A673 (cell line): ENCODE measurements at regions not wholly inside any gene's neighbourhood (a gene's known extent, or its start where the extent isn't known, plus 50 kb on each side); places are given as distances from the start of the nearest gene placed in this dataset.

ENCODE experiments used
- BruUV-seq: library from RNA; stranded (reverse); fragments of 400-500 nt; replicated peaks from 2 replicates; lab custom pipeline; 2021; lab: Mats Ljungman, UMichigan
- CTCF ChIA-PET: fragments of 300-600 bp; sonication (Branson Sonifier 250); formaldehyde crosslinking; loops from one replicate; lab custom pipeline; 2022; ENCODE audit warnings: antibody characterized with exemption; lab: Charles Lee
- POLR2A ChIA-PET: fragments of 300-600 bp; sonication (Branson Sonifier 250); formaldehyde crosslinking; loops from one replicate; lab custom pipeline; 2022; ENCODE audit warnings: antibody characterized with exemption; ENCODE audit not compliant: low non-redundant PET; lab: Charles Lee
- DNase-seq: peaks from one replicate; pipeline ENCODE4 v3.0.0-alpha.2; 2015; ENCODE audit warnings: low spot score
- H3K27ac ChIP-seq: fragments of 200-600 bp; sonication (generic); 2 replicates; pipeline ENCODE4 v1.5.1; 2016; ENCODE audit warnings: mixed run types, low read depth, mild to moderate bottlenecking, mixed read lengths, antibody characterized with exemption, low read length; ENCODE audit not compliant: poor library complexity, severe bottlenecking
- H3K27me3 ChIP-seq: fragments of 200-600 bp; sonication (generic); replicated peaks from 2 replicates; pipeline ENCODE4 v1.6.1; 2017; ENCODE audit warnings: mixed run types, low read depth, mild to moderate bottlenecking, mixed read lengths, antibody characterized with exemption, low read length; ENCODE audit not compliant: insufficient read depth, poor library complexity
- H3K36me3 ChIP-seq: fragments of 200-600 bp; sonication (generic); 2 replicates; pipeline ENCODE4 v1.6.1; 2016; ENCODE audit warnings: mixed run types, mild to moderate bottlenecking, mixed read lengths, antibody characterized with exemption, low read length; ENCODE audit not compliant: insufficient read depth, poor library complexity, severe bottlenecking
- H3K4me1 ChIP-seq: fragments of 200-600 bp; sonication (generic); 2 replicates; pipeline ENCODE4 v1.6.1; 2017; ENCODE audit warnings: mixed run types, mild to moderate bottlenecking, mixed read lengths, antibody characterized with exemption, low read length; ENCODE audit not compliant: insufficient read depth, poor library complexity, severe bottlenecking
- H3K4me3 ChIP-seq: fragments of 200-600 bp; sonication (generic); 2 replicates; pipeline ENCODE4 v1.5.1; 2016; ENCODE audit warnings: low read depth, mixed run types, mild to moderate bottlenecking, mixed read lengths, low read length; ENCODE audit not compliant: poor library complexity, severe bottlenecking
- H3K9me3 ChIP-seq: fragments of 200-600 bp; sonication (generic); 2 replicates; pipeline ENCODE4 v1.6.1; 2016; ENCODE audit warnings: mixed run types, low read depth, mild to moderate bottlenecking, mixed read lengths, antibody characterized with exemption, low read length; ENCODE audit not compliant: poor library complexity, severe bottlenecking
- CTCF ChIP-seq: fragments of 300-800, 200-600 bp; sonication (generic); conservative IDR thresholded peaks from 2 replicates; pipeline ENCODE4 v1.5.1; 2017; ENCODE audit warnings: low read depth, mild to moderate bottlenecking, antibody characterized with exemption, low read length, moderate library complexity, mixed read lengths
- EZH2 ChIP-seq: fragments of 200-600 bp; sonication (generic); IDR thresholded peaks from 2 replicates; pipeline ENCODE4 v1.6.1; 2017; ENCODE audit warnings: borderline replicate concordance, low read depth, mild to moderate bottlenecking, mixed read lengths, antibody characterized with exemption, low read length; ENCODE audit not compliant: poor library complexity, severe bottlenecking
- intact Hi-C: fragments of 100-400 bp; cut with micrococcal nuclease; formaldehyde crosslinking; loops from one replicate; pipeline ENCODE4 v1.10.0; 2022; ENCODE audit not compliant: unreplicated experiment

- H3K4me1 ChIP-seq, result no peaks in the 10 kb centered on the region
- TF ChIP-seq EZH2 (no peak), CTCF (no peak)
- H3K27me3 ChIP-seq, result no peaks in the 10 kb centered on the region
- CTCF ChIA-PET, result no interaction called here
- no peak overlapping the region for H3K27ac ChIP-seq
- intact Hi-C loops, result no loop called here
- no peaks in the 10 kb centered on the region for H3K9me3 ChIP-seq
- H3K4me3 ChIP-seq, result no peak overlapping the region
- POLR2A ChIA-PET, result no interaction called here
- no TSS peak for BruUV-seq
- no peak for DNase-seq
- no peaks in the 10 kb centered on the region for H3K36me3 ChIP-seq
These were observed 234.0 kb downstream of the MBD2 start for GRCh38 chr18:53990485-53990884.

- Histone ChIP-seq H3K36me3 (no peaks in the 10 kb centered on the region), H3K27ac (no peak overlapping the region), H3K4me1 (no peaks in the 10 kb centered on the region), H3K9me3 (no peaks in the 10 kb centered on the region), H3K27me3 (no peaks in the 10 kb centered on the region), H3K4me3 (no peak overlapping the region)
- ChIA-PET POLR2A (no interaction called here), CTCF (no interaction called here)
- TF ChIP-seq EZH2 (no peak), CTCF (no peak)
- no TSS peak for BruUV-seq
- DNase-seq, result peak; percentile 5
- intact Hi-C loops, result no loop called here
These were observed 240.4 kb downstream of the MBD2 start for GRCh38 chr18:53984021-53984420.

DNA sequence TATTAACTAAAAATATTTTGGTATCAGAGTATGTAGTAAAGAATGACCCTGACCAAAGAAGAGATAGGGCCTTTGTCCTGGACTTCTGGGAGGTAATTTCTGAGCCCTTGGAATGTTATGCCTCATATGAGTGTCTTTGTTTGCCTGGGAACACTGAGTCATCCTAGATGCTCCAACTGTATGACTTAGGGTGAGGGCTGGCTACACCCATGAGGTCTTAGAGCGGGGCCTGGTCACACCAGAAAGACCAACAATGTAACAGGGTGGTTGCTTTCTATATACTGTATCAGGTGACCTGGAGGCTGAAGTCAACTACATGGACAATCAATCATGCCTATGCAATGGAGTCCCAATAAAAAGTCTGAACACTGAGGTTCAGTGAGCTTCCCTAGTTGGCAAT lies 253.1 kb downstream of the MBD2 start:
- BruUV-seq, result no TSS peak
- no peak for DNase-seq
- no peak overlapping the region for H3K4me3 ChIP-seq
- H3K36me3 ChIP-seq, result no peaks in the 10 kb centered on the region
- no peak overlapping the region for H3K27ac ChIP-seq
- ChIA-PET POLR2A (no interaction called here), CTCF (no interaction called here)
- H3K9me3 ChIP-seq, result no peaks in the 10 kb centered on the region
- no peaks in the 10 kb centered on the region for H3K27me3 ChIP-seq
- TF ChIP-seq CTCF, result no peak
- no peak for TF ChIP-seq EZH2
- H3K4me1 ChIP-seq, result no peaks in the 10 kb centered on the region
- intact Hi-C loops, result no loop called here
